GM21619 (cell line): ENCODE measurements at regions not wholly inside any gene's neighbourhood (a gene's known extent, or its start where the extent isn't known, plus 50 kb on each side); places are given as distances from the start of the nearest gene placed in this dataset.

Experiments
- ATAC-seq: cut with Tn5 transposase; IDR thresholded peaks from one replicate; pipeline ENCODE4 v1.9.1; 2021; ENCODE audit not compliant: unreplicated experiment

- no peak for ATAC-seq
Measured at GRCh38 chr14:40599725-40600124, 1007.0 kb upstream of the LRFN5 start.

GRCh38 chr14:40581264-40581663, 1025.4 kb upstream of the LRFN5 start:
- ATAC-seq: no peak

GRCh38 chr14:40576880-40577478, 1029.7 kb upstream of the LRFN5 start:
- ATAC-seq: no peak

GRCh38 chr14:40574780-40575179, 1031.9 kb upstream of the LRFN5 start:
- no peak for ATAC-seq

- no peak for ATAC-seq
Measured at GRCh38 chr14:40525314-40525713, 1081.4 kb upstream of the LRFN5 start.

- ATAC-seq: no peak
Measured at GRCh38 chr14:40523123-40523522, 1083.6 kb upstream of the LRFN5 start.

GRCh38 chr14:40494483-40494882, 1062.2 kb upstream of the FBXO33 start:
- ATAC-seq: no peak

- ATAC-seq: no peak
Measured at GRCh38 chr14:40487824-40488223, 1055.6 kb upstream of the FBXO33 start.

GRCh38 chr14:40485688-40486087, 1053.5 kb upstream of the FBXO33 start:
- no peak for ATAC-seq

GRCh38 chr14:40476005-40476404, 1043.8 kb upstream of the FBXO33 start:
- ATAC-seq: no peak

GRCh38 chr14:40467969-40468368, 1035.7 kb upstream of the FBXO33 start:
- no peak for ATAC-seq

- no peak for ATAC-seq
Measured at GRCh38 chr14:40464531-40464930, 1032.3 kb upstream of the FBXO33 start.

GRCh38 chr14:40463886-40464285, 1031.7 kb upstream of the FBXO33 start:
- no peak for ATAC-seq

GRCh38 chr14:40452674-40453073, 1020.4 kb upstream of the FBXO33 start:
- ATAC-seq: no peak

- ATAC-seq: no peak
Measured at GRCh38 chr14:40447017-40447416, 1014.8 kb upstream of the FBXO33 start.

GRCh38 chr14:40445020-40445419, 1012.8 kb upstream of the FBXO33 start:
- ATAC-seq: no peak

GRCh38 chr14:40436551-40436950, 1004.3 kb upstream of the FBXO33 start:
- no peak for ATAC-seq

GRCh38 chr14:40417777-40418401, 985.7 kb upstream of the FBXO33 start:
- ATAC-seq: peak; percentile 69

GRCh38 chr14:40416565-40416964, 984.3 kb upstream of the FBXO33 start:
- no peak for ATAC-seq

- no peak for ATAC-seq
Measured at GRCh38 chr14:40414386-40414785, 982.2 kb upstream of the FBXO33 start.

GRCh38 chr14:40413136-40413535, 980.9 kb upstream of the FBXO33 start:
- no peak for ATAC-seq

- no peak for ATAC-seq
Measured at GRCh38 chr14:40410708-40411107, 978.5 kb upstream of the FBXO33 start.

GRCh38 chr14:40402957-40403356, 970.7 kb upstream of the FBXO33 start:
- no peak for ATAC-seq
